NCI-H748 (cell line): ENCODE measurements at regions not wholly inside any gene's neighbourhood (a gene's known extent, or its start where the extent isn't known, plus 50 kb on each side); places are given as distances from the start of the nearest gene placed in this dataset.
A peak's percentile ranks its signal among the peaks of the same experiment; 100 is the strongest.

Source experiments
- DNase-seq: peaks from one replicate; lab custom pipeline; 2025; ENCODE audit not compliant: unreplicated experiment; lab: John Stamatoyannopoulos, UW

GRCh38 chr2:103103678-103104077 lies 341.8 kb downstream of the TMEM182 start:
- no peak for DNase-seq

- DNase-seq = no peak
Measured at GRCh38 chr2:103119352-103119751, 357.5 kb downstream of the TMEM182 start.

- DNase-seq = peak; percentile 30
Measured at GRCh38 chr2:103121106-103121505, 359.3 kb downstream of the TMEM182 start.

GRCh38 chr2:103123516-103123915 lies 361.7 kb downstream of the TMEM182 start:
- DNase-seq = peak; percentile 80

- DNase-seq = no peak
Measured at GRCh38 chr2:103130857-103131256, 369.0 kb downstream of the TMEM182 start.

- no peak for DNase-seq
Measured at GRCh38 chr2:103132536-103133217, 370.8 kb downstream of the TMEM182 start.

GRCh38 chr2:103135679-103136078 lies 373.8 kb downstream of the TMEM182 start:
- DNase-seq = no peak

- DNase-seq = no peak
Measured at GRCh38 chr2:103138123-103138901, 376.5 kb downstream of the TMEM182 start.

GRCh38 chr2:103139628-103140268 lies 377.9 kb downstream of the TMEM182 start:
- DNase-seq = peak; percentile 28

- DNase-seq = no peak
Measured at GRCh38 chr2:103144837-103145236, 383.0 kb downstream of the TMEM182 start.

GRCh38 chr2:103145739-103146138 lies 383.9 kb downstream of the TMEM182 start:
- DNase-seq = no peak

- DNase-seq = no peak
Measured at GRCh38 chr2:103151046-103151445, 389.2 kb downstream of the TMEM182 start.

GRCh38 chr2:103152556-103152955 lies 390.7 kb downstream of the TMEM182 start:
- DNase-seq = no peak

- no peak for DNase-seq
Measured at GRCh38 chr2:103153580-103154284, 391.9 kb downstream of the TMEM182 start.

GRCh38 chr2:103155308-103155707 lies 393.5 kb downstream of the TMEM182 start:
- DNase-seq = no peak

GRCh38 chr2:103159018-103159417 lies 397.2 kb downstream of the TMEM182 start:
- DNase-seq = peak; percentile 39

- DNase-seq = peak; percentile 67
Measured at GRCh38 chr2:103161456-103162289, 399.8 kb downstream of the TMEM182 start.

GRCh38 chr2:103164748-103165147 lies 402.9 kb downstream of the TMEM182 start:
- DNase-seq = no peak

GRCh38 chr2:103165836-103166235 lies 404.0 kb downstream of the TMEM182 start:
- no peak for DNase-seq
